GM13976 (cell line): ENCODE measurements at regions not wholly inside any gene's neighbourhood (a gene's known extent, or its start where the extent isn't known, plus 50 kb on each side); places are given as distances from the start of the nearest gene placed in this dataset.

ENCODE experiments used
- DNase-seq: peaks from one replicate; pipeline ENCODE4 v3.0.0; 2012; ENCODE audit warnings: low spot score
- CTCF ChIP-seq: IDR thresholded peaks from 2 replicates; pipeline ENCODE4 v1.5.1; 2012; ENCODE audit warnings: borderline replicate concordance, mild to moderate bottlenecking; ENCODE audit not compliant: insufficient read depth; ENCODE audit errors: extremely low read depth, missing control alignments, control extremely low read depth
- in situ Hi-C: fragments of 300-500 bp; cut with MboI; formaldehyde crosslinking; loops from one replicate; pipeline ENCODE4 v1.12.0; 2022; ENCODE audit warnings: low sequenced_read_pairs, mixed read lengths, inconsistent platforms; ENCODE audit not compliant: unreplicated experiment

GRCh38 chr2:186195696-186196095 lies 290.4 kb upstream of the ZC3H15 start:
- no peak for DNase-seq
- no peak for TF ChIP-seq CTCF
- in situ Hi-C loops: no loop called here

- no peak for DNase-seq
- in situ Hi-C loops: no loop called here
- TF ChIP-seq CTCF: no peak
Observed at GRCh38 chr2:186197955-186198354, 288.1 kb upstream of the ZC3H15 start.

DNA sequence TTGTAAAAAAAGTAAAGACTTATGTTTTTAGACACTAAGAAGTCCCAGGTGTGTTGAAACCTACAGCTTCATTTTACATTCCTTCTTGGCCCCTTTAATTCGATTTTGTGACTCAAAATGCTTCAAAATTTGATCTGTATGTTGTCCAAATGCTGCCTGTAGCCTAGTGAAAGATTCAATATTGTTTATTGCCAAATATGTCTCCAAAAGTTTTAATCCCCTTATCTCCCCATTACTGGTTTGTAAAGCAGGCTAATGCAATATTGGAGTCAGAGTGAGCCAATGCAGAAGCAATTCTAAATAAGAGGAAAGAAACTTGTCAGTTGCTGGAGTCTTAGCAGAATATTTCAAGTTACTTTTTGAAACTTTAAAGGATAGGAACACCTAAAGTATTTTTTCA lies 287.0 kb upstream of the ZC3H15 start:
- DNase-seq: no peak
- TF ChIP-seq CTCF: no peak

DNA sequence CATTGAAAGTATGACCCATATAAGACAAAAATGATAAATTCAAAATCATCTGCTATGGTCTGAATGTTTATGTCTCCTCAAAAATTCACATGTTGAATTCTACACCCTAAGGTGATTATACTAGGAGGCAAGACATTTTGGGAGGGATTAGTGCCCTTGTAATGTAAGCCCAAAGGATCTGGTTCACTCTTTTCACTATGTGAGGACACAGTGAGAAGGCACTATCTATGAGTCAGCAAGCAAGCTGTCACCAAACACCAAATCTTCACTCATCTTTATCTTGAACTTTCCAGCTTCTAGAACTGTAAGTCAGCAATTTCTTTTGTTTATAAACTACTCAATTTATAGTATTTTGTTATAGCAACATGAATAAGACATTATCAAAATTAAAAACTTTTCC lies 284.7 kb upstream of the ZC3H15 start:
- DNase-seq: no peak
- no peak for TF ChIP-seq CTCF
- in situ Hi-C loops: no loop called here

More for the DNA sequence above, 287.0 kb upstream of the ZC3H15 start:
- in situ Hi-C loops: no loop called here

GRCh38 chr2:186205254-186205911 lies 280.7 kb upstream of the ZC3H15 start:
- no peak for DNase-seq
- no peak for TF ChIP-seq CTCF

DNA sequence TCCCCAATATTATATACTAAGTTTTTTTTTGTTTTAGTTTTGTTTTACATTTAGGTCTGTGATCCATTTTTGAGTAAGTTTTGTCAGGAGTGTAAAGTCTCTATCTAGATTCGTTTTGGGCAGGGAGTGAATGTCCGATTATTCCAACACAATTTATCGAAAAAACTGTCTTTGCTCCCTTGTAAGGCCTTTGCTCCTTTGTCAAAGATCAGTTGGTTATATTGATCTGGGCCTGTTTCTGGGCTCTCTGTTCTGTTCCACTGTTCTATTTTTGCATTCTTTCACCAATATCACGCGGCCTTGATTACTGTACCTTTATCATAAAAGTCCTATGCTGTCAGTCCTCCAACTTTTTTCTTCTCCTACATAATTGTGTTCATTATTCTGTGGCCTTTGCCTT lies 276.5 kb upstream of the ZC3H15 start:
- DNase-seq: no peak
- no peak for TF ChIP-seq CTCF
- in situ Hi-C loops: no loop called here

More at GRCh38 chr2:186205254-186205911, 280.7 kb upstream of the ZC3H15 start:
- in situ Hi-C loops: no loop called here
